ENCODE measurements at regions not wholly inside any gene's neighbourhood (a gene's known extent, or its start where the extent isn't known, plus 50 kb on each side); places are given as distances from the start of the nearest gene placed in this dataset.

DNA sequence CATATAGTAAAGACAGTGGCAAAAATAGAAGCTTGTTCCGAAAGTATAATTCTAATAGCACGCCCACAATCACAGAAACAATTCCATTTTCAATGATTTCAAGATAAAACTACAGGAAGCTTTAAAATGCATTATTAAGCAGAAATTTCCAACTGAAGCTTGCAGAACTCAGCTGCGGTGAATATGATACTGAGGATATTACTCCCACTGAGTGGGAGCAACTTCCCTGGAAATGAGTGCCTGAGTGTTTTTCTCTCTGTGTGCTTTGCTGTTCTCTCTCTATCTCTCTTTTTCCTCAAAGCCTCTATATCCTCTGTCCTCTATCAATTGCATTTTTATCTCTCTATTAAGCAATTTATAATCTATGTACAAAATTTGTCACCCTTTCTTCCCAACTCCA, 187.5 kb upstream of the PRDM9 start:
- TF ChIP-seq, protein P1, sequence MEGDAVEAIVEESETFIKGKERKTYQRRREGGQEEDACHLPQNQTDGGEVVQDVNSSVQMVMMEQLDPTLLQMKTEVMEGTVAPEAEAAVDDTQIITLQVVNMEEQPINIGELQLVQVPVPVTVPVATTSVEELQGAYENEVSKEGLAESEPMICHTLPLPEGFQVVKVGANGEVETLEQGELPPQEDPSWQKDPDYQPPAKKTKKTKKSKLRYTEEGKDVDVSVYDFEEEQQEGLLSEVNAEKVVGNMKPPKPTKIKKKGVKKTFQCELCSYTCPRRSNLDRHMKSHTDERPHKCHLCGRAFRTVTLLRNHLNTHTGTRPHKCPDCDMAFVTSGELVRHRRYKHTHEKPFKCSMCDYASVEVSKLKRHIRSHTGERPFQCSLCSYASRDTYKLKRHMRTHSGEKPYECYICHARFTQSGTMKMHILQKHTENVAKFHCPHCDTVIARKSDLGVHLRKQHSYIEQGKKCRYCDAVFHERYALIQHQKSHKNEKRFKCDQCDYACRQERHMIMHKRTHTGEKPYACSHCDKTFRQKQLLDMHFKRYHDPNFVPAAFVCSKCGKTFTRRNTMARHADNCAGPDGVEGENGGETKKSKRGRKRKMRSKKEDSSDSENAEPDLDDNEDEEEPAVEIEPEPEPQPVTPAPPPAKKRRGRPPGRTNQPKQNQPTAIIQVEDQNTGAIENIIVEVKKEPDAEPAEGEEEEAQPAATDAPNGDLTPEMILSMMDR (conservative IDR thresholded peaks at IDR 0.05), result no peak
- TF ChIP-seq ZFX (IDR thresholded peaks at IDR 0.05), result no peak
